NCI-H1048 (cell line): ENCODE measurements at regions not wholly inside any gene's neighbourhood (a gene's known extent, or its start where the extent isn't known, plus 50 kb on each side); places are given as distances from the start of the nearest gene placed in this dataset.

Experiments
- DNase-seq: peaks from one replicate; lab custom pipeline; 2025; lab: John Stamatoyannopoulos, UW

GRCh38 chr5:61966296-61966955 is 339.6 kb upstream of the KIF2A start:
- no peak for DNase-seq

- DNase-seq: no peak
Measured at GRCh38 chr5:61966997-61967396, 339.0 kb upstream of the KIF2A start.

GRCh38 chr5:61967681-61968080 is 338.3 kb upstream of the KIF2A start:
- no peak for DNase-seq

- no peak for DNase-seq
Measured at GRCh38 chr5:61969347-61969746, 336.7 kb upstream of the KIF2A start.

GRCh38 chr5:61969755-61970154 is 336.3 kb upstream of the KIF2A start:
- no peak for DNase-seq

GRCh38 chr5:61970218-61970617 is 335.8 kb upstream of the KIF2A start:
- DNase-seq: no peak

GRCh38 chr5:61974680-61975079 is 331.3 kb upstream of the KIF2A start:
- no peak for DNase-seq

- DNase-seq: no peak
Measured at GRCh38 chr5:61981886-61982285, 324.1 kb upstream of the KIF2A start.

- no peak for DNase-seq
Measured at GRCh38 chr5:61991430-61991829, 314.6 kb upstream of the KIF2A start.

- no peak for DNase-seq
Measured at GRCh38 chr5:61991866-61992265, 314.1 kb upstream of the KIF2A start.

- no peak for DNase-seq
Measured at GRCh38 chr5:61993295-61993927, 312.6 kb upstream of the KIF2A start.

- DNase-seq: no peak
Measured at GRCh38 chr5:61994171-61994570, 311.8 kb upstream of the KIF2A start.

GRCh38 chr5:61995486-61995885 is 310.5 kb upstream of the KIF2A start:
- DNase-seq: no peak

GRCh38 chr5:61999371-61999770 is 306.6 kb upstream of the KIF2A start:
- no peak for DNase-seq

- DNase-seq: no peak
Measured at GRCh38 chr5:62000646-62001045, 305.4 kb upstream of the KIF2A start.

- DNase-seq: no peak
Measured at GRCh38 chr5:62001640-62002039, 304.4 kb upstream of the KIF2A start.

GRCh38 chr5:62002436-62002835 is 303.6 kb upstream of the KIF2A start:
- no peak for DNase-seq

GRCh38 chr5:62005551-62005950 is 300.5 kb upstream of the KIF2A start:
- no peak for DNase-seq

GRCh38 chr5:62007457-62007856 is 298.5 kb upstream of the KIF2A start:
- no peak for DNase-seq

- no peak for DNase-seq
Measured at GRCh38 chr5:62011089-62011664, 294.8 kb upstream of the KIF2A start.

GRCh38 chr5:62017092-62017491 is 288.9 kb upstream of the KIF2A start:
- no peak for DNase-seq

GRCh38 chr5:62029303-62029702 is 276.7 kb upstream of the KIF2A start:
- no peak for DNase-seq

- no peak for DNase-seq
Measured at GRCh38 chr5:62030326-62030725, 275.7 kb upstream of the KIF2A start.

GRCh38 chr5:62038024-62038423 is 268.0 kb upstream of the KIF2A start:
- DNase-seq: no peak
